ENCODE measurements at regions not wholly inside any gene's neighbourhood (a gene's known extent, or its start where the extent isn't known, plus 50 kb on each side); places are given as distances from the start of the nearest gene placed in this dataset.

DNA sequence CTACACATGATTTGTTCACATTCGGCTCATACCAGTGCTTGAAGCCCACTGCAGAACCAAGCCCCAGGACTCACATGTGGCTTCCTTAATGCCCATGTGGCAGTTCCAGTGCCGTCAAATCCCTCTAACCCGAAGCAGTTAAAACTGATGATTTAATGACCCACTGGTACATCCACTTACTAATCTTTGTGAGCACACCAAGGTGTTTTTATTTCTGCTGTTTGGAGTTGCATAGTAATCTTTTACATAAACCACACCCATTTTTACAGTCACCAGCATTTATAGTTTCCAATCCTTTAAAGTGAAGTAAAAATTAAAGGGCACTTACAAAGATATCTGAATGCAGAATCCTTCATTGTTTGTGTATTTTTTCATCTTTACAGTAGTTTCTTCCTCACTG, 232.0 kb downstream of the ANKRD60 start:
- SMC1A ChIA-PET (ENCODE audit: uncharacterized antibody, unreplicated experiment): no interaction called here
- no peaks in the 10 kb centered on the region for H3K9me3 ChIP-seq (replicated peaks; ENCODE audit: control insufficient read depth, insufficient read depth, low read length)
- POLR2A ChIA-PET: no interaction called here
- DNase-seq (ENCODE audit: low read depth, low spot score): no peak
- H3K27ac ChIP-seq (ENCODE audit: control insufficient read depth, insufficient read depth): no peak overlapping the region
- no peak for ATAC-seq
- H3K9ac ChIP-seq (ENCODE audit: control insufficient read depth, insufficient read depth, low read length): no peak overlapping the region
- BruUV-seq (replicated peaks): no TSS peak
- H3K4me3 ChIP-seq: no peak overlapping the region
- 16% methylated on average over 3 of the region's 3 CpGs for WGBS (ENCODE audit: insufficient coverage, insufficient replicate concordance, low lambda C conversion rate, missing lambda C conversion rate)
- no peak for FAIRE-seq
- no peaks in the 10 kb centered on the region for H3K36me3 ChIP-seq (ENCODE audit: control insufficient read depth in 2 of 2, insufficient read depth in 2 of 2, low read length in 1 of 2)
- TF ChIP-seq ZNF622 (IDR thresholded peaks at IDR 0.05) (no peak), PML (IDR thresholded peaks at IDR 0.05; ENCODE audit: low read length) (no peak), CREB1 (IDR thresholded peaks at IDR 0.05; ENCODE audit: low read depth) (no peak), LARP7 (IDR thresholded peaks at IDR 0.05) (no peak), ZBTB40 (IDR thresholded peaks at IDR 0.05; ENCODE audit: borderline replicate concordance) (no peak), CREM (IDR thresholded peaks at IDR 0.05; ENCODE audit: low read depth) (no peak), RB1 (IDR thresholded peaks at IDR 0.05; ENCODE audit: borderline replicate concordance) (no peak), FOXK2 (IDR thresholded peaks at IDR 0.05) (no peak), MXI1 (IDR thresholded peaks at IDR 0.05; ENCODE audit: low read depth, low read length) (no peak), CHD4 (IDR thresholded peaks at IDR 0.05) (no peak), NR2C1 (IDR thresholded peaks at IDR 0.05) (no peak)
- H4K20me1 ChIP-seq (ENCODE audit: control insufficient read depth, insufficient read depth): no peaks in the 10 kb centered on the region
- H2AFZ ChIP-seq (ENCODE audit: control insufficient read depth, low read depth, low read length): no peak overlapping the region
- RAD21 ChIA-PET (ENCODE audit: unreplicated experiment): no interaction called here
- no peaks in the 10 kb centered on the region for H3K4me1 ChIP-seq (ENCODE audit: control insufficient read depth, insufficient read depth, low read length)
- H3K4me2 ChIP-seq (ENCODE audit: control insufficient read depth, insufficient read depth): no peak overlapping the region
- H3K27me3 ChIP-seq (replicated peaks in 1 of 2; ENCODE audit: control insufficient read depth in 2 of 2, insufficient read depth in 2 of 2, low read length in 1 of 2): peaks cover 0 to 2% of the 10 kb centered on the region in 2 experiments; a peak in 2 of 4 replicates
- intact Hi-C loops (cut with micrococcal nuclease; ENCODE audit: unreplicated experiment): no loop called here
- no peaks in the 10 kb centered on the region for H3K79me2 ChIP-seq (ENCODE audit: control insufficient read depth, insufficient read depth, low read length)
- CTCF ChIA-PET: no interaction called here
- in situ Hi-C loops (cut with MboI): no loop called here

All from GM12878 (cell line).